GM12878 (cell line): ENCODE measurements at regions not wholly inside any gene's neighbourhood (a gene's known extent, or its start where the extent isn't known, plus 50 kb on each side); places are given as distances from the start of the nearest gene placed in this dataset.

Experiments used
- ATAC-seq: fragments of 200-7000 bp; cut with Tn5 transposase; 3 replicates; pipeline ENCODE4 v1.9.1; 2020; ENCODE audit warnings: mild to moderate bottlenecking, moderate library complexity
- BruUV-seq: library from RNA; stranded (reverse); fragments of 400-500 nt; replicated peaks from 2 replicates; lab custom pipeline; 2021; lab: Mats Ljungman, UMichigan
- CTCF ChIA-PET: fragments of 300-600 bp; sonication (Branson Sonifier 250); formaldehyde crosslinking; extraction: SDS; loops from one replicate; lab custom pipeline; 2021; ENCODE audit warnings: inconsistent platforms; lab: Yijun Ruan, JAX
- POLR2A ChIA-PET: fragments of 350-600 bp; formaldehyde crosslinking; extraction: SDS; loops from one replicate; lab custom pipeline; 2021; ENCODE audit warnings: inconsistent platforms; lab: Charles Lee
- RAD21 ChIA-PET: fragments of 300-600 bp; sonication (Branson Sonifier 250); formaldehyde crosslinking; loops from one replicate; lab custom pipeline; 2023; ENCODE audit warnings: antibody characterized with exemption; ENCODE audit not compliant: unreplicated experiment; lab: Charles Lee
- SMC1A ChIA-PET: fragments of 300-600 bp; sonication (Branson Sonifier 250); formaldehyde crosslinking; loops from one replicate; lab custom pipeline; 2023; ENCODE audit not compliant: unreplicated experiment, uncharacterized antibody; lab: Charles Lee
- DNase-seq: peaks from one replicate; pipeline ENCODE4 v3.0.0-alpha.2; 2011; ENCODE audit warnings: low read depth, low spot score
- FAIRE-seq: peaks from 3 replicates; lab custom pipeline; 2011; peaks lifted over from hg19 to GRCh38; lab: Jason Lieb, UNC
- H2AFZ ChIP-seq: 2 replicates; pipeline ENCODE4 v1.6.0; 2011; ENCODE audit warnings: low read depth, low read length, control low read depth; ENCODE audit not compliant: control insufficient read depth
- H3K27ac ChIP-seq: 2 replicates; pipeline ENCODE4 v1.5.1; 2011; ENCODE audit warnings: control low read depth; ENCODE audit not compliant: control insufficient read depth, insufficient read depth
- H3K27me3 ChIP-seq, 2 experiments: replicated peaks in 1 of 2; 2 replicates each; pipeline versions ENCODE4 v1.6.0 to v1.6.1; 2011; ENCODE audit warnings: low read length in 1 of 2; ENCODE audit not compliant: control insufficient read depth in 2 of 2, insufficient read depth in 2 of 2
- H3K36me3 ChIP-seq, 2 experiments: 2 replicates each; pipeline ENCODE4 v1.5.1; 2011; ENCODE audit warnings: low read length in 1 of 2; ENCODE audit not compliant: control insufficient read depth in 2 of 2, insufficient read depth in 2 of 2
- H3K4me1 ChIP-seq: 2 replicates; pipeline ENCODE4 v1.6.1; 2011; ENCODE audit warnings: mild to moderate bottlenecking, low read length, moderate library complexity, mixed read lengths; ENCODE audit not compliant: control insufficient read depth, insufficient read depth
- H3K4me2 ChIP-seq: 2 replicates; pipeline ENCODE4 v1.6.0; 2011; ENCODE audit warnings: control low read depth; ENCODE audit not compliant: control insufficient read depth, insufficient read depth
- H3K4me3 ChIP-seq: fragments of 200-600 bp; sonication (generic); 2 replicates; pipeline ENCODE4 v1.5.1; 2016
- H3K79me2 ChIP-seq: 2 replicates; pipeline ENCODE4 v1.6.0; 2011; ENCODE audit warnings: low read length; ENCODE audit not compliant: control insufficient read depth, insufficient read depth
- H3K9ac ChIP-seq: 2 replicates; pipeline ENCODE4 v1.8.0; 2011; ENCODE audit warnings: low read length, control low read depth, mixed read lengths; ENCODE audit not compliant: control insufficient read depth, insufficient read depth
- H3K9me3 ChIP-seq: replicated peaks from 3 replicates; pipeline ENCODE4 v1.5.1; 2011; ENCODE audit warnings: mild to moderate bottlenecking, low read length; ENCODE audit not compliant: control insufficient read depth, insufficient read depth
- H4K20me1 ChIP-seq: 2 replicates; pipeline ENCODE4 v1.6.0; 2011; ENCODE audit not compliant: control insufficient read depth, insufficient read depth
- FOXM1 ChIP-seq: IDR thresholded peaks from 2 replicates; pipeline ENCODE4 v1.6.1; 2012; ENCODE audit warnings: low read depth, mild to moderate bottlenecking, inconsistent platforms, low read length, moderate library complexity
- PAX8 ChIP-seq: fragments of 450-650 bp; IDR thresholded peaks from 2 replicates; pipeline ENCODE4 v1.6.1; 2017; ENCODE audit warnings: mild to moderate bottlenecking, moderate library complexity
- SMAD1 ChIP-seq: fragments of 450-650 bp; IDR thresholded peaks from 2 replicates; pipeline ENCODE4 v1.6.1; 2018; ENCODE audit warnings: mild to moderate bottlenecking, low read depth; ENCODE audit not compliant: partially characterized antibody
- SP1 ChIP-seq: IDR thresholded peaks from one replicate; pipeline ENCODE4 v1.6.1; 2011; ENCODE audit warnings: low read depth, low read length
- TAF1 ChIP-seq: IDR thresholded peaks from 2 replicates; pipeline ENCODE4 v1.6.1; 2011; ENCODE audit warnings: mild to moderate bottlenecking, low read depth, low read length, borderline replicate concordance
- TCF12 ChIP-seq: IDR thresholded peaks from 2 replicates; pipeline ENCODE4 v1.6.1; 2011; ENCODE audit warnings: low read depth, mild to moderate bottlenecking, low read length
- WGBS: methylation state at CpG from one replicate; pipeline ENCODE4 v1.1.6; 2016; ENCODE audit warnings: low lambda C conversion rate; ENCODE audit not compliant: insufficient replicate concordance, insufficient coverage; ENCODE audit errors: missing lambda C conversion rate; 5-methylcytosine and 5-hydroxymethylcytosine counted together
- in situ Hi-C: fragments of 300-500 bp; cut with MboI; formaldehyde crosslinking; loops from 9 replicates; pipeline ENCODE4 v1.14.3; 2018; ENCODE audit warnings: mixed read lengths
- intact Hi-C: fragments of 100-400 bp; cut with micrococcal nuclease; formaldehyde crosslinking; loops from one replicate; pipeline ENCODE4 v1.14.2; 2022; ENCODE audit not compliant: unreplicated experiment
- TF ChIP-seq, protein P1 (sequence below): IDR thresholded peaks from 2 replicates; pipeline ENCODE4 v1.6.1; 2012; ENCODE audit warnings: low read depth, low read length, improper control_type of control experiment
- TF ChIP-seq, protein P2 (sequence below): IDR thresholded peaks from 2 replicates; pipeline ENCODE4 v1.6.1; 2011; ENCODE audit warnings: low read depth, low read length, improper control_type of control experiment, borderline replicate concordance
- TF ChIP-seq, protein P3 (sequence below): fragments of 450-650 bp; IDR thresholded peaks from 2 replicates; pipeline ENCODE4 v1.6.1; 2018; ENCODE audit warnings: mild to moderate bottlenecking, low read depth, moderate library complexity; ENCODE audit not compliant: partially characterized antibody
- TF ChIP-seq, protein P4 (sequence below): fragments of 450-650 bp; IDR thresholded peaks from 2 replicates; pipeline ENCODE4 v1.6.1; 2017; ENCODE audit warnings: antibody characterized with exemption, mild to moderate bottlenecking, moderate library complexity
- TF ChIP-seq, protein P5 (sequence below): fragments of 450-650 bp; IDR thresholded peaks from 2 replicates; pipeline ENCODE4 v1.6.1; 2017; ENCODE audit warnings: mild to moderate bottlenecking

DNA sequence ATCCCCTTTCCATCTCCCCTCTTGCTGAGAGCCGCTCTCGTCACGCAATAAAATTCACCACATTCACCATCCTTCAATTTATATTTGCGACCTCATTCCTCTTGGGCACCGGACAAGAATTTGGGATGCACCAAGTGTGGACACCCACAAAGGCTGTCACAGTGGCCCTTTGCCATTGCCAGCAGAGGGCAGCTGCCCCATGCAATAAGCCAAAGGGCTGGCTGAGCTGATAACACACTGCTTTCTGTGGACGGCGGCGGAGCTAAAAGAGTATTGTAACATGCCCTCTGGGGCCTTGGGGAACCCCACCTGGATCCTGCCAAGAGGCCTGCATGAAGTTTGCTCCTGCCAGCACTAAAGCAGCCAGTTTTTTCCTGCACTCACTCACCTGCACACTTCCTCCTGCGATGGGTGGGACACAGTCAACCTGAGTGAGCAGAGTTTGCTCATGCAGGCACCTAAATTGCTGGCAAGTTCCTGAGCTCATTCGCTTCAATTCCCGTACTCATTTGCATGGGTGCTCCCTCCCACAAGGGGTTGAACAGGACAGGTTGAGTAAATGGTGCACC, 792.3 kb upstream of the ADAMTS5 start (continued):
- TF ChIP-seq SMAD1 = no peak
- TF ChIP-seq, protein P1, sequence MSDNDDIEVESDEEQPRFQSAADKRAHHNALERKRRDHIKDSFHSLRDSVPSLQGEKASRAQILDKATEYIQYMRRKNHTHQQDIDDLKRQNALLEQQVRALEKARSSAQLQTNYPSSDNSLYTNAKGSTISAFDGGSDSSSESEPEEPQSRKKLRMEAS = no peak
- TF ChIP-seq TAF1 = no peak

DNA sequence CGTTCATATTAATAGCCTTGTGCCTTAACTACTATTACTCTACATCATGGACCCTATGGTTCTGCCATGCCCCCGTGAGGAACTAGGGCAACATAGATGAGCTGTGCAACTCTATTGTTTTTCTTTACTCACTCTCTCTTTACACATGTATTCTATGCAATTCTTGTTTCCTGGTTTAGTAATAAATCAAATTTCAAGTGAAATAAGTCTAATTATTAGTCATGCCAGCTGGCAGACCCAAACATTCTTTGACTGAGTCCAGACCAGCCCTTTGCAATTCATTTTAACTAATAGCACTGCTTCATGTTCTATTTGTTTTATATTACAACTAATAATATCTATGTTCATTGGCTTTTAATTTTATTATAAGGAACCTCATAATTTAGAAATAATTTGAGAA, 789.3 kb upstream of the ADAMTS5 start:
- ChIA-PET POLR2A (no interaction called here), SMC1A (no interaction called here), RAD21 (no interaction called here), CTCF (no interaction called here)
- H3K27me3 ChIP-seq = no peaks in the 10 kb centered on the region
- DNase-seq = no peak
- H3K27ac ChIP-seq = no peak overlapping the region
- FAIRE-seq = no peak
- H3K9ac ChIP-seq = no peak overlapping the region
- H3K9me3 ChIP-seq = no peaks in the 10 kb centered on the region
- 17% methylated on average over 2 of the region's 2 CpGs for WGBS
- H2AFZ ChIP-seq = no peak overlapping the region
- no peaks in the 10 kb centered on the region for H3K36me3 ChIP-seq
- TF ChIP-seq, protein P2, sequence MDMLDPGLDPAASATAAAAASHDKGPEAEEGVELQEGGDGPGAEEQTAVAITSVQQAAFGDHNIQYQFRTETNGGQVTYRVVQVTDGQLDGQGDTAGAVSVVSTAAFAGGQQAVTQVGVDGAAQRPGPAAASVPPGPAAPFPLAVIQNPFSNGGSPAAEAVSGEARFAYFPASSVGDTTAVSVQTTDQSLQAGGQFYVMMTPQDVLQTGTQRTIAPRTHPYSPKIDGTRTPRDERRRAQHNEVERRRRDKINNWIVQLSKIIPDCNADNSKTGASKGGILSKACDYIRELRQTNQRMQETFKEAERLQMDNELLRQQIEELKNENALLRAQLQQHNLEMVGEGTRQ = no peak
- TF ChIP-seq, protein P3, sequence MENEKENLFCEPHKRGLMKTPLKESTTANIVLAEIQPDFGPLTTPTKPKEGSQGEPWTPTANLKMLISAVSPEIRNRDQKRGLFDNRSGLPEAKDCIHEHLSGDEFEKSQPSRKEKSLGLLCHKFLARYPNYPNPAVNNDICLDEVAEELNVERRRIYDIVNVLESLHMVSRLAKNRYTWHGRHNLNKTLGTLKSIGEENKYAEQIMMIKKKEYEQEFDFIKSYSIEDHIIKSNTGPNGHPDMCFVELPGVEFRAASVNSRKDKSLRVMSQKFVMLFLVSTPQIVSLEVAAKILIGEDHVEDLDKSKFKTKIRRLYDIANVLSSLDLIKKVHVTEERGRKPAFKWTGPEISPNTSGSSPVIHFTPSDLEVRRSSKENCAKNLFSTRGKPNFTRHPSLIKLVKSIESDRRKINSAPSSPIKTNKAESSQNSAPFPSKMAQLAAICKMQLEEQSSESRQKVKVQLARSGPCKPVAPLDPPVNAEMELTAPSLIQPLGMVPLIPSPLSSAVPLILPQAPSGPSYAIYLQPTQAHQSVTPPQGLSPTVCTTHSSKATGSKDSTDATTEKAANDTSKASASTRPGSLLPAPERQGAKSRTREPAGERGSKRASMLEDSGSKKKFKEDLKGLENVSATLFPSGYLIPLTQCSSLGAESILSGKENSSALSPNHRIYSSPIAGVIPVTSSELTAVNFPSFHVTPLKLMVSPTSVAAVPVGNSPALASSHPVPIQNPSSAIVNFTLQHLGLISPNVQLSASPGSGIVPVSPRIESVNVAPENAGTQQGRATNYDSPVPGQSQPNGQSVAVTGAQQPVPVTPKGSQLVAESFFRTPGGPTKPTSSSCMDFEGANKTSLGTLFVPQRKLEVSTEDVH = no peak
- TF ChIP-seq SP1 (no peak), FOXM1 (no peak), PAX8 (no peak), TCF12 (no peak)
- TF ChIP-seq, protein P4, sequence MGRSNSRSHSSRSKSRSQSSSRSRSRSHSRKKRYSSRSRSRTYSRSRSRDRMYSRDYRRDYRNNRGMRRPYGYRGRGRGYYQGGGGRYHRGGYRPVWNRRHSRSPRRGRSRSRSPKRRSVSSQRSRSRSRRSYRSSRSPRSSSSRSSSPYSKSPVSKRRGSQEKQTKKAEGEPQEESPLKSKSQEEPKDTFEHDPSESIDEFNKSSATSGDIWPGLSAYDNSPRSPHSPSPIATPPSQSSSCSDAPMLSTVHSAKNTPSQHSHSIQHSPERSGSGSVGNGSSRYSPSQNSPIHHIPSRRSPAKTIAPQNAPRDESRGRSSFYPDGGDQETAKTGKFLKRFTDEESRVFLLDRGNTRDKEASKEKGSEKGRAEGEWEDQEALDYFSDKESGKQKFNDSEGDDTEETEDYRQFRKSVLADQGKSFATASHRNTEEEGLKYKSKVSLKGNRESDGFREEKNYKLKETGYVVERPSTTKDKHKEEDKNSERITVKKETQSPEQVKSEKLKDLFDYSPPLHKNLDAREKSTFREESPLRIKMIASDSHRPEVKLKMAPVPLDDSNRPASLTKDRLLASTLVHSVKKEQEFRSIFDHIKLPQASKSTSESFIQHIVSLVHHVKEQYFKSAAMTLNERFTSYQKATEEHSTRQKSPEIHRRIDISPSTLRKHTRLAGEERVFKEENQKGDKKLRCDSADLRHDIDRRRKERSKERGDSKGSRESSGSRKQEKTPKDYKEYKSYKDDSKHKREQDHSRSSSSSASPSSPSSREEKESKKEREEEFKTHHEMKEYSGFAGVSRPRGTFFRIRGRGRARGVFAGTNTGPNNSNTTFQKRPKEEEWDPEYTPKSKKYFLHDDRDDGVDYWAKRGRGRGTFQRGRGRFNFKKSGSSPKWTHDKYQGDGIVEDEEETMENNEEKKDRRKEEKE = no peak
- TF ChIP-seq, protein P5, sequence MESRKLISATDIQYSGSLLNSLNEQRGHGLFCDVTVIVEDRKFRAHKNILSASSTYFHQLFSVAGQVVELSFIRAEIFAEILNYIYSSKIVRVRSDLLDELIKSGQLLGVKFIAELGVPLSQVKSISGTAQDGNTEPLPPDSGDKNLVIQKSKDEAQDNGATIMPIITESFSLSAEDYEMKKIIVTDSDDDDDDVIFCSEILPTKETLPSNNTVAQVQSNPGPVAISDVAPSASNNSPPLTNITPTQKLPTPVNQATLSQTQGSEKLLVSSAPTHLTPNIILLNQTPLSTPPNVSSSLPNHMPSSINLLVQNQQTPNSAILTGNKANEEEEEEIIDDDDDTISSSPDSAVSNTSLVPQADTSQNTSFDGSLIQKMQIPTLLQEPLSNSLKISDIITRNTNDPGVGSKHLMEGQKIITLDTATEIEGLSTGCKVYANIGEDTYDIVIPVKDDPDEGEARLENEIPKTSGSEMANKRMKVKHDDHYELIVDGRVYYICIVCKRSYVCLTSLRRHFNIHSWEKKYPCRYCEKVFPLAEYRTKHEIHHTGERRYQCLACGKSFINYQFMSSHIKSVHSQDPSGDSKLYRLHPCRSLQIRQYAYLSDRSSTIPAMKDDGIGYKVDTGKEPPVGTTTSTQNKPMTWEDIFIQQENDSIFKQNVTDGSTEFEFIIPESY = no peak
- no peaks in the 10 kb centered on the region for H3K4me1 ChIP-seq
- BruUV-seq = no TSS peak
- H3K4me3 ChIP-seq = no peak overlapping the region
- no peaks in the 10 kb centered on the region for H3K79me2 ChIP-seq
- no peak overlapping the region for H3K4me2 ChIP-seq
- no peaks in the 10 kb centered on the region for H4K20me1 ChIP-seq
- in situ Hi-C loops (no loop called here), intact Hi-C loops (no loop called here)
- no peak for ATAC-seq
